GM10266 (cell line): ENCODE measurements at regions not wholly inside any gene's neighbourhood (a gene's known extent, or its start where the extent isn't known, plus 50 kb on each side); places are given as distances from the start of the nearest gene placed in this dataset.

Source experiments
- DNase-seq: peaks from one replicate; pipeline ENCODE4 v3.0.0; 2012; ENCODE audit errors: extremely low spot score
- CTCF ChIP-seq: IDR thresholded peaks from 2 replicates; pipeline ENCODE4 v1.5.1; 2012; ENCODE audit warnings: mild to moderate bottlenecking, low read depth; ENCODE audit not compliant: control insufficient read depth, insufficient read depth; ENCODE audit errors: missing control alignments

GRCh38 chr17:69744512-69745070 lies 330.1 kb downstream of the MAP2K6 start:
- DNase-seq: no peak
- no peak for TF ChIP-seq CTCF

DNA sequence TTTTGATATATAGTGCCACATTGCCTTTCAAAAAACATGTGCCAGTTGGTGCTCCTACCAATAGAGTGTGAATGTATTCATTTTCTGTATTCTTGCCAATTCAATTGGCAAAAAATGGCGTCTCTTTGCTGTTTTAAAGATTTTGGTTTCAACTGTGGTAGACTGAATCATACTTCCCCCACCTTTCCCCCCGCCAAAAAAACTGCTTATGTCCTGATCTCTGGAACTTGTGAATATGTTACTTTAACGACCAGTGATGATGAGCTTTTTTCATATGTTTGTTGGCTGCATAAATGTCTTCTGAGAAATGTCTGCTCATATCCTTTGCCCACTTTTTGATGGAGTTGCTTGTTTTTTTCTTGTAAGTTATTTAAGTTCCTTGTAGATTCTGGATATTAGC lies 325.1 kb upstream of the KCNJ16 start:
- TF ChIP-seq CTCF: no peak
- no peak for DNase-seq

DNA sequence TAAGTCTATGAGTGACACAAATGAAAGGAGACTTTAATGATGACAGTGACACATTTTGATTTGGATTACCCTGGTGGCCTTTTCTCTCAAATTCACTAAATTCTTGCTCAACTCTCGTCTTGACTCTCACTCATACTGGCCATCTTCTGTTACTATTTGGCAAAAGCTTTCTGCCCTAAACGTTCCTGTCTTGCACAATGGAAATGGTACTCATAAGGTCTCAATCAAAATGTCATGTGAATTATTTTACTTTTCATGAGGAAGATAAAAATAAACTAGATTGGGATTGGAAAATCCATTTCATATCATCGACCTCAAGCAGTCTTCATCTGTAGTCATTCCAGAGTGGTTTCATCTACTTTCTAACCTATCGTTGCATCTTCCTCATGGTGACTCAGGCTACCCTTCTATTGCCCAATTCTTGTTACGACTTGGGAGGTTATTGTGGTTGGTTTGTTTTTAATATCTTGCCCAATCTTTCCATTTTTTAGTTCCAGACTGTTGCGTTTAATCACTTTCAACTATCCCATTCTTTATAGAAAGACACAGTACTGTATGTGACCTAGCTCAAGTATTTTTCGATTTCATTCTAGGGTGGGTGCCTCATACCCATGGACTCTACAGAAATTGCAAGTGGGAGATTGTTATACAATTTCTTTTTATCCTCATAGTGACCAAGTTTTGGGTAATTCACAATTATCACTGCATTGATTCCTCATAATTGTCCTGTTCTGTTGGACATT lies 317.2 kb upstream of the KCNJ16 start:
- no peak for DNase-seq
- TF ChIP-seq CTCF: no peak

DNA sequence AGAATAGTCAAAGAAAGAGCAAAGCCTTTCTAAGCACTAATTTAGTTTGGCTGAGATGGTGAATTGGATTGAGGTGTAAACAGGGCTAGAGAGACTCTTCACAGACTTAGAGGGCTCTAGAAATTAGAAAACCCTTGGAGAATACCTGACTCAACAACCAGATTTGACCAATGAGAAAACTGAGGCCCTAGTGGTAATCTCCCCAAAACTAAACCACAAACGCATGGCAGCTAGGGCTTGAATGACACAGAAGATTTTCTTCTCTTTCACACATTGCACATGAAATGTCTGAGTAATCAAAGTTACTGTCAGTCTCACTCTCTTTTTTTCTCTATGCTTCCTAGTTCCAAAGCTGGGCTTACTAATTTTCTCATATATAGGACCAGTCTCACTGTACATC lies 314.5 kb upstream of the KCNJ16 start:
- no peak for DNase-seq
- no peak for TF ChIP-seq CTCF

GRCh38 chr17:69761011-69761410 lies 314.0 kb upstream of the KCNJ16 start:
- no peak for DNase-seq
- no peak for TF ChIP-seq CTCF

DNA sequence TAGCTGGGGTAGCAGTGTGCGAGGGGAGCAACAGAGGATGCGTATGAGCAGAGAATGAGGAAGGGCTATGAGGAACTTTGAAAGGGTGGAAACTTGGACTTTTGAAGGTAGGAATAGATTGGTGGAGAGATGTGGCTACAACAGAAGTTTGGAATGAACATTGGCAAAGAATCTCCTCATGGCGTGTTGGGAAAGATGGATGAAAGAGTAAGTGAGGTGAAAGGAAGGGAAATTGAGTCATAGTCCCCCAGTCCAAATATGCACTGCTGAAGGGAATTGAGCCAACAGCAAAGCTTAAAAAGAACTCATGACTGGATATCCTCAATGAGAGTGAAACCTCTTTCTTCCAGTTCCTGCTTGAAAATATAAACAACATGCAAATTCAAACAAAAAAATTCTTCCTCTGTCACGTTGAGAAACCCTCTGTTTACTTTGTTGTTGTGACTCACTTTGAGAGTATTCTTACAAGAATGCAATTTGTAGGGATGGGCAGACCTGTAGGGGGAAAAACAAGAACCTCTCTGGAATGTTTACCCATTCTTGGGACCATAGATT lies 313.2 kb upstream of the KCNJ16 start:
- TF ChIP-seq CTCF: no peak
- no peak for DNase-seq

- no peak for DNase-seq
- TF ChIP-seq CTCF: no peak
Observed at GRCh38 chr17:69762359-69762758, 312.7 kb upstream of the KCNJ16 start.
